Fibroblast of peridontal ligament (primary cell): ENCODE measurements at regions not wholly inside any gene's neighbourhood (a gene's known extent, or its start where the extent isn't known, plus 50 kb on each side); places are given as distances from the start of the nearest gene placed in this dataset.

Experiments used
- DNase-seq: peaks from one replicate; pipeline ENCODE4 v3.0.0-alpha.2; 2010; ENCODE audit errors: extremely low read depth

DNA sequence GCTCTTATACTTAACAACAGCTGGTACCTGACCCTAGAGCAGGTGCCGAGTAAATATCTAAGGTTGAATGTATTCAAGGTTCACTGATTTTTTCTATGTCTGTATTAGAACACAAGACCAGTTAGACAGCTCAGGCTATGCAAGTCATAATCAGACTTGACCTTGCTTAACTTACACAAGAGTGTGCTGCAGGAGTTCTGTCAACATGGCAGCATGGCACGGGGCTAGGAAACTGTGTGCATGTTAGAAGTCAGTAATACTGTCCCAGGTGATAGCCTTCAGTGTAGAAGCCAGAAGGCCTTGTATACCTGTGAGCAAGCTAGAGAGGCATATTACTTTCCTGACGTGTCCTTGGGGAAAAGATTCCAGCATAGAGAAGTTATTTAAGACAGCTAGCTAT lies 253.1 kb downstream of the FAT3 start:
- no peak for DNase-seq

DNA sequence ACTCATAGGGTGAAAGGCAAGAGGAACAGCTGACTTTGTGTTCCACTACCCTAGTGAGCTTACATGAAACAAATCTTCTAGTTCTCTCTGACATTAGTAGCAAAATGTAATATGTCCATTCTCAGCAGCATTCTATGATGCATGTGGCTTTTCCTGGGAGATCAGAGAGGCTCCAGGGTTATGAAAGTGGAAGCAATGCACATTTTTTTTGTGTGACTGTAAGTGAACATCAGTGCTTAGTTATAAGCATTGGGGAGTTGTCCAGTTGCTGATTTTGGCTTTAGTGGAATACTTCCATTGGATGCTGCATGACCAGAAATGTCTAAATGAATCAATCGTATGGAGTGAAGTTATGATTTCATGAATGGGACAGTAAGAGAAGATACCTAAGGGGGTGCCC lies 255.9 kb downstream of the FAT3 start:
- DNase-seq, result no peak

GRCh38 chr11:92482492-92483060 lies 258.0 kb downstream of the FAT3 start:
- no peak for DNase-seq

DNA sequence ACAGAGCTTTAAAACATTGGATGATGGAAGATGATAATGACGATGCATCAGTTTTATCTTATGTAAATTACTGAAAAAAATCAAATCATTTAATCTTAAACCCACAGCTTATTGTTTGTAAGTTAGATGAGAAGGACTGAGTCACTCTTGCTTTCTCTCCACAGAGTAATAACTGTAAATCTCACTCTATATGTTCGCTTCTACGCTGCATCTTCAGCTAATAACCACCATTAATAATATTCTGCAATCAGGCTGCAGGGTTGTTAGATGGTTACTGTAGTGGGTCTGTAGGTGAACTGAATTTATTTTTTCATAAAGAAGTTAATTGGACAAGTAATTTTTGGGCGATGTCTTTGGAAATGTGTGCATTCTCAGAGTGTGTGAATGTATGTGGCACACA lies 260.0 kb downstream of the FAT3 start:
- DNase-seq, result no peak

DNA sequence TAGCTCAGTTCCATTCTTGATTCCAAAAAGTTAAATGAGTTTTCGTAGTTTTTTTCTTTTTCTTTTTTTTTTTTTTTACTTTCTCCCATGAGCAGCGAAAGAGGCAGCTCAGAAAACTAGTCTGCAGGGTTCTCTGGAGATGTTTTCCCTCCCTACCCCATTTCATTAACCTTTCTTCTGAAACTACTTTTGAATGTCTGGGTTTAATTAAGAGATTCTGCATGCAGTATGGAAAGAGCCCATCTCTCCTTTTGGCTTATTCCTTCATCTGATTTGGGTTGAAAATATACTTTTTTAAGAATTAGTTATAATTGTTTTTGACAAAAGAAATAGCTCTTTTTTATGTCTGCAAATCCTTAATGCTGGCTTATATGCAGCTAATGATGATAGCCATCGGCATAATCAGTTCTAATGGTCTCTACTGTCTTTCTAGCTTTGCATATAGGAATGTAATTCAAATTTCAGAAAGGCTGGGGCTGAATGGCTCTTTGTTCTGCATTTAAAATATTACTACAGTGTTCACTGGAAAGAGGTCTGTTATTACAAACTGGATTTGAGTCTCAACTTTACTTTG lies 265.3 kb downstream of the FAT3 start:
- DNase-seq, result no peak

DNA sequence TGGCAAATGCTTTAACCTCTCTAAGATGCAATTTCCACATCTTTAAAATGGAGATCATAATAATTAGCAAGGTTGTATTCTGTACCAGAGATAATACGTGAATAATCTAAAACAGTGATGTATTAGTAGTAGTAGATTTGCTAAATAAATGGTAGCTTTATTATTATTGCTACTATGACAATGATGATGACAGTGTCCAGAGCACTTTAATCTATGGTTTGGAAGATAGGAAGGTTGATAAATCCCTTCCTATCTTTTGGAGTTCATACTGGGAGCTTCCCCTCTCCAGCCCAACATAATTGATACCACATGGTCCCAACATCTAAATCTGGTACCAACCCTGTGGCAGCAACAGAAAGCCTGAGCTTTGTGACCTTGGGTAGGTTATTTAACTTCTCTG lies 267.8 kb downstream of the FAT3 start:
- no peak for DNase-seq

GRCh38 chr11:92495107-92495793 lies 270.6 kb downstream of the FAT3 start:
- DNase-seq, result no peak

GRCh38 chr11:92500453-92500852 lies 275.8 kb downstream of the FAT3 start:
- no peak for DNase-seq

- DNase-seq, result no peak
Observed at GRCh38 chr11:92501066-92501739, 276.6 kb downstream of the FAT3 start.

GRCh38 chr11:92504004-92504403 lies 279.4 kb downstream of the FAT3 start:
- no peak for DNase-seq

GRCh38 chr11:92504534-92504933 lies 279.9 kb downstream of the FAT3 start:
- no peak for DNase-seq

DNA sequence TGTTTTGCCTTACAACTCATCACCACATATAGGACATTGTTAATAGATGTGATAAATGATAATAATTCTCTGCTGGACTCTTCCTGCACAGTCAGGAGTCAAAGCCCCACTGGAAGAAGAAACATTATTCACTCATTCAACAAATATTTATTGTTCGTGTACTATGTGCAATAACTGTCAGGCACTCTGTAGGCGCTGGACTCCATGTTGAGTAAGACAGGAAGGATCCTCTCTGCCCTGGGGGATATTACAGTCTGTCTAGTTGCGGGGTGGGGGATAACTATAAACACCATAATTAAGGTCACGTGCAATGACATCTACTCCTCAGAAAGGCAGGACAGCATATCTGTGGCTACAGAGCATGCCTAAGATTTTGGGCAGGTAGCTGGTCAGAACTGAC lies 281.1 kb downstream of the FAT3 start:
- DNase-seq, result no peak

DNA sequence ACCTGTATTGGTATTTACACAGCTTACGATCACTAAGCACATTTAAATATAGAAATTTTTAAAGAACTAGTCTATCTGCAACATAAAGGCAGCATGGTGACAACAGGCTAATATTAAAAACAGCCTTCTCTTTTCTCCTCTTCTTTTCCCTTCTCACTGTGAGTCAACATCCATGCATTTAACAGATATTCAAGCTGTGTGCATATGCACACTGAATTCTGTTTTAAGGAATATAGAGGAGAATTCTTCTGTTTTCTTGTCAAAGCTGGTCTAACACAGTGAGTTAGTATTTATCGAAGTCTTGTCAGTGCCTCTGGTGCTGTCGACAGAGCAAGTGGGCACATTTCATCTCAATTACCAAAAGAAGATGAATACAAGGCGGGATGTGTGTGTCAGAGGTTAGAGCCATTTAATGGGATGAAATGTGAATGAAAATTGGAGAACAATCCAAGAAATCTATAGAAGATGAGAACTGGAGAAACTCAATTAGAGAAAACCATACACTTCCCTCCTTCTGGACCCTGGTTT lies 282.3 kb downstream of the FAT3 start:
- no peak for DNase-seq

GRCh38 chr11:92510591-92510990 lies 286.0 kb downstream of the FAT3 start:
- no peak for DNase-seq

DNA sequence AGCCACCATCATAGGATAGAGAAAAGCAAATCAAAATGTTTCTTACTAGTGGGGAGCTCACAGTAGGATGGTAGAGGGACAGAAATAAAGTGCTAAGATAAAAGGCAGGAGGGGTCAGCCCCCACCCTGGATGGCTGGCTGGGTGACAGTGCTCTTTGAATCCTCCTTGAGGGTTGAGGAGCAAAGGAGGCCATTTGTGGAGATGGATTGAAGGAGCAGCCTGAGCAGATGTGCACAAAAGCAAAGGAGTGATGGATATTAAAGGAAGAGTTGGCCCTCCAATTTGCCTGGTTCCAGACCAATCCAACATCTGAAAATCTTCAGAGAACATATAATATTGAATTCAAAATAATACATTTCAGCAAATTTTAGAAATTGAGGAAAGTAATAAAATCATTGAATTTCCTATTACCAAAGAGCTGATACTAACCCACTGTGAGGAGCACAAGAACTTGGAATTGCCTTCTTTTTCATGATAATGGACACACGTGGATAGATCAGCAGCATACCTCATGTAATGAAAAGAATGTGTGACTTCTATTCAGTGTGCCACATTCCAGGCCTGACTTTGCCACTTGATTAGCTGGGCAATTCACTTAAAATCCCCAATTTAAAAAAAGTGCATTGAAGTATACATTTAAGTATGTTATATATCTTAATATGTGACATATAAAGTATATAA lies 287.0 kb downstream of the FAT3 start:
- DNase-seq, result no peak

GRCh38 chr11:92512204-92512569 lies 287.6 kb downstream of the FAT3 start:
- DNase-seq, result no peak

DNA sequence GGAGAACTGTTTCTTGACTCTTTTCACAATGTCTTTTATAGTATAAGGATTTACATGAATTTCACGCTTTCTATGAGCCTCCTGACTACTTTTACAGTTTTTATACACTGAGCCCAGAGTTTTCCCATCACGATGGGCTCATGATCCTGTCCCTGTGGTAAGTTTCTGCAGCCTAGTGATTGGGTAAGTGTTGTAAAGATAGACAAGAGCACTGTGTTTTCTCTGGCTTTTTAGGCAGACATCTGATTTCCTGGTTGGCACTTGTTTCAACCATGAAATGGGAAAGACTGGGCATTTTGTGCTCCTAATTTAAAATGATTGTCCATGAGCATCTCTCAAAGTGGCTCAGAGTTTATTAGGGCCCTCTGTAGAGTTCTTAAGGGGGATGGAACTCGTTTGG lies 299.0 kb downstream of the FAT3 start:
- DNase-seq, result no peak

- no peak for DNase-seq
Observed at GRCh38 chr11:92524542-92524941, 299.9 kb downstream of the FAT3 start.

DNA sequence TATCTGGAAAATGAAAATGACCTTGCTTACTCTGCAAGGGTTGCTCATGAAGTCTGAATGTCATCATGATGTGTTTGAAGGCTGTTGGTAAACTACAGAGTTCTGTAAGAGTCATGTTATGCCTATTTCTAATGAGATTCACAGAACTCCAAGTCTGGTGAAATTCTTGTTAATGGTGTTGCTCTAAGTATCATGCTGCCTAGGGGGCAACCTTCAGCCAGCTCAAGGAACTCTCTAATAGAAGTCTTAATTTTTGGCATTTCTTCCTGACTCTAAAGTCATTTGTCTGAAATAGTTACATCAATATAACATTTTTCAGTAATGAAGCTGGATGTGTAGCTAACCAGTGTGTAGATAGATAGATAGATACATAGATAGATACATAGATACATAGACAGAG lies 302.8 kb downstream of the FAT3 start:
- DNase-seq, result no peak

- peak; percentile 31 for DNase-seq
Observed at GRCh38 chr11:92528001-92528400, 303.4 kb downstream of the FAT3 start.

GRCh38 chr11:92531065-92531739 lies 306.6 kb downstream of the FAT3 start:
- no peak for DNase-seq
